ENCODE measurements at regions not wholly inside any gene's neighbourhood (a gene's known extent, or its start where the extent isn't known, plus 50 kb on each side); places are given as distances from the start of the nearest gene placed in this dataset.

DNA sequence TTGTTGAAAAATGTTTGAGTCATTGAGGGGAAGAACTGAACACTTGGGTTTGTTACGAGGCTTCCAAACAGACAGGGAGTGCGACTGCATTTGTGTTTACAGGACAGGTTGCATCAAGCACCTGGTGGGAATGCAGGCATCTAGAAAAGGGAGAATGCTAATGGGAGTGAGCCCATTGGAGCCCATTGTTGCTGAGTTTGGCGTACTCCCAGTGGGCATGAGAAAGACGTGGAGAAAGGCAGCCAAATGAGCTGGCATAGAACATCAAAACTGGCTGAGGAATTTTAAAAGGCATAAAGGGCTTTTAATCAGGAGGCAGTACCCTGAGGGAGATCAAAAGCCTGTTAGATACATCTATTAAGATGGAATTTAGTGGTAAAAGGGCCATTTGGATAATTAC is 171.6 kb upstream of the NPSR1 start (continued):
- TF ChIP-seq, protein P1, sequence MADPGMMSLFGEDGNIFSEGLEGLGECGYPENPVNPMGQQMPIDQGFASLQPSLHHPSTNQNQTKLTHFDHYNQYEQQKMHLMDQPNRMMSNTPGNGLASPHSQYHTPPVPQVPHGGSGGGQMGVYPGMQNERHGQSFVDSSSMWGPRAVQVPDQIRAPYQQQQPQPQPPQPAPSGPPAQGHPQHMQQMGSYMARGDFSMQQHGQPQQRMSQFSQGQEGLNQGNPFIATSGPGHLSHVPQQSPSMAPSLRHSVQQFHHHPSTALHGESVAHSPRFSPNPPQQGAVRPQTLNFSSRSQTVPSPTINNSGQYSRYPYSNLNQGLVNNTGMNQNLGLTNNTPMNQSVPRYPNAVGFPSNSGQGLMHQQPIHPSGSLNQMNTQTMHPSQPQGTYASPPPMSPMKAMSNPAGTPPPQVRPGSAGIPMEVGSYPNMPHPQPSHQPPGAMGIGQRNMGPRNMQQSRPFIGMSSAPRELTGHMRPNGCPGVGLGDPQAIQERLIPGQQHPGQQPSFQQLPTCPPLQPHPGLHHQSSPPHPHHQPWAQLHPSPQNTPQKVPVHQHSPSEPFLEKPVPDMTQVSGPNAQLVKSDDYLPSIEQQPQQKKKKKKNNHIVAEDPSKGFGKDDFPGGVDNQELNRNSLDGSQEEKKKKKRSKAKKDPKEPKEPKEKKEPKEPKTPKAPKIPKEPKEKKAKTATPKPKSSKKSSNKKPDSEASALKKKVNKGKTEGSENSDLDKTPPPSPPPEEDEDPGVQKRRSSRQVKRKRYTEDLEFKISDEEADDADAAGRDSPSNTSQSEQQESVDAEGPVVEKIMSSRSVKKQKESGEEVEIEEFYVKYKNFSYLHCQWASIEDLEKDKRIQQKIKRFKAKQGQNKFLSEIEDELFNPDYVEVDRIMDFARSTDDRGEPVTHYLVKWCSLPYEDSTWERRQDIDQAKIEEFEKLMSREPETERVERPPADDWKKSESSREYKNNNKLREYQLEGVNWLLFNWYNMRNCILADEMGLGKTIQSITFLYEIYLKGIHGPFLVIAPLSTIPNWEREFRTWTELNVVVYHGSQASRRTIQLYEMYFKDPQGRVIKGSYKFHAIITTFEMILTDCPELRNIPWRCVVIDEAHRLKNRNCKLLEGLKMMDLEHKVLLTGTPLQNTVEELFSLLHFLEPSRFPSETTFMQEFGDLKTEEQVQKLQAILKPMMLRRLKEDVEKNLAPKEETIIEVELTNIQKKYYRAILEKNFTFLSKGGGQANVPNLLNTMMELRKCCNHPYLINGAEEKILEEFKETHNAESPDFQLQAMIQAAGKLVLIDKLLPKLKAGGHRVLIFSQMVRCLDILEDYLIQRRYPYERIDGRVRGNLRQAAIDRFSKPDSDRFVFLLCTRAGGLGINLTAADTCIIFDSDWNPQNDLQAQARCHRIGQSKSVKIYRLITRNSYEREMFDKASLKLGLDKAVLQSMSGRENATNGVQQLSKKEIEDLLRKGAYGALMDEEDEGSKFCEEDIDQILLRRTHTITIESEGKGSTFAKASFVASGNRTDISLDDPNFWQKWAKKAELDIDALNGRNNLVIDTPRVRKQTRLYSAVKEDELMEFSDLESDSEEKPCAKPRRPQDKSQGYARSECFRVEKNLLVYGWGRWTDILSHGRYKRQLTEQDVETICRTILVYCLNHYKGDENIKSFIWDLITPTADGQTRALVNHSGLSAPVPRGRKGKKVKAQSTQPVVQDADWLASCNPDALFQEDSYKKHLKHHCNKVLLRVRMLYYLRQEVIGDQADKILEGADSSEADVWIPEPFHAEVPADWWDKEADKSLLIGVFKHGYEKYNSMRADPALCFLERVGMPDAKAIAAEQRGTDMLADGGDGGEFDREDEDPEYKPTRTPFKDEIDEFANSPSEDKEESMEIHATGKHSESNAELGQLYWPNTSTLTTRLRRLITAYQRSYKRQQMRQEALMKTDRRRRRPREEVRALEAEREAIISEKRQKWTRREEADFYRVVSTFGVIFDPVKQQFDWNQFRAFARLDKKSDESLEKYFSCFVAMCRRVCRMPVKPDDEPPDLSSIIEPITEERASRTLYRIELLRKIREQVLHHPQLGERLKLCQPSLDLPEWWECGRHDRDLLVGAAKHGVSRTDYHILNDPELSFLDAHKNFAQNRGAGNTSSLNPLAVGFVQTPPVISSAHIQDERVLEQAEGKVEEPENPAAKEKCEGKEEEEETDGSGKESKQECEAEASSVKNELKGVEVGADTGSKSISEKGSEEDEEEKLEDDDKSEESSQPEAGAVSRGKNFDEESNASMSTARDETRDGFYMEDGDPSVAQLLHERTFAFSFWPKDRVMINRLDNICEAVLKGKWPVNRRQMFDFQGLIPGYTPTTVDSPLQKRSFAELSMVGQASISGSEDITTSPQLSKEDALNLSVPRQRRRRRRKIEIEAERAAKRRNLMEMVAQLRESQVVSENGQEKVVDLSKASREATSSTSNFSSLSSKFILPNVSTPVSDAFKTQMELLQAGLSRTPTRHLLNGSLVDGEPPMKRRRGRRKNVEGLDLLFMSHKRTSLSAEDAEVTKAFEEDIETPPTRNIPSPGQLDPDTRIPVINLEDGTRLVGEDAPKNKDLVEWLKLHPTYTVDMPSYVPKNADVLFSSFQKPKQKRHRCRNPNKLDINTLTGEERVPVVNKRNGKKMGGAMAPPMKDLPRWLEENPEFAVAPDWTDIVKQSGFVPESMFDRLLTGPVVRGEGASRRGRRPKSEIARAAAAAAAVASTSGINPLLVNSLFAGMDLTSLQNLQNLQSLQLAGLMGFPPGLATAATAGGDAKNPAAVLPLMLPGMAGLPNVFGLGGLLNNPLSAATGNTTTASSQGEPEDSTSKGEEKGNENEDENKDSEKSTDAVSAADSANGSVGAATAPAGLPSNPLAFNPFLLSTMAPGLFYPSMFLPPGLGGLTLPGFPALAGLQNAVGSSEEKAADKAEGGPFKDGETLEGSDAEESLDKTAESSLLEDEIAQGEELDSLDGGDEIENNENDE (IDR thresholded peaks at IDR 0.05; ENCODE audit: insufficient replicate concordance, low read length): no peak
- TF ChIP-seq HDAC6 (IDR thresholded peaks at IDR 0.05; ENCODE audit: low read depth, low read length) (no peak), CBX8 (IDR thresholded peaks at IDR 0.05; ENCODE audit: borderline replicate concordance, low read depth, low read length) (no peak), USF2 (IDR thresholded peaks at IDR 0.05; ENCODE audit: low read length) (no peak)

Data from H1 (cell line).